ENCODE measurements at regions not wholly inside any gene's neighbourhood (a gene's known extent, or its start where the extent isn't known, plus 50 kb on each side); places are given as distances from the start of the nearest gene placed in this dataset.
A peak's percentile ranks its signal among the peaks of the same experiment; 100 is the strongest.

- peak; percentile 31 to 64 (median 48) for DNase-seq
Observed at GRCh38 chr5:175765858-175766257, 105.5 kb upstream of the CPLX2 start.

DNA sequence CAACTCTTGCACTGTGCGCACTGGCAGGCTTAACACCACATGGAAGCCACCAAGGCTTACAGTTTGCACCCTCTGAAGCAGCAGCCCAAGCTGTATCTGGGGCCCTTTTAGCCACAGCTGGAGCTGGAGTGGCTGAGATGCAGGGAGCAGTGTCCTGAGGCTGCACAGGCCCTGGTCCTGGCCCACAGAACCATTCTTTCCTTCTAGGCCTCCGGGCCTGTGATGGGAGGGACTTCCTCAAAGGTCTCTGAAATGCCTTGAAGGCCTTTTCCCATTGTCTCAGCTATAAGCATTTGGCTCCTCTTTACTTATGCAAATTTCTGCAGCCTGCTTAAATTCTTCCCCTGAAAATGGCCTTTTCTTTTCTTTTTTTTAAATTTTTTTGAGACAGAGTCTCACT, 104.4 kb upstream of the CPLX2 start:
- DNase-seq = no peak

DNA sequence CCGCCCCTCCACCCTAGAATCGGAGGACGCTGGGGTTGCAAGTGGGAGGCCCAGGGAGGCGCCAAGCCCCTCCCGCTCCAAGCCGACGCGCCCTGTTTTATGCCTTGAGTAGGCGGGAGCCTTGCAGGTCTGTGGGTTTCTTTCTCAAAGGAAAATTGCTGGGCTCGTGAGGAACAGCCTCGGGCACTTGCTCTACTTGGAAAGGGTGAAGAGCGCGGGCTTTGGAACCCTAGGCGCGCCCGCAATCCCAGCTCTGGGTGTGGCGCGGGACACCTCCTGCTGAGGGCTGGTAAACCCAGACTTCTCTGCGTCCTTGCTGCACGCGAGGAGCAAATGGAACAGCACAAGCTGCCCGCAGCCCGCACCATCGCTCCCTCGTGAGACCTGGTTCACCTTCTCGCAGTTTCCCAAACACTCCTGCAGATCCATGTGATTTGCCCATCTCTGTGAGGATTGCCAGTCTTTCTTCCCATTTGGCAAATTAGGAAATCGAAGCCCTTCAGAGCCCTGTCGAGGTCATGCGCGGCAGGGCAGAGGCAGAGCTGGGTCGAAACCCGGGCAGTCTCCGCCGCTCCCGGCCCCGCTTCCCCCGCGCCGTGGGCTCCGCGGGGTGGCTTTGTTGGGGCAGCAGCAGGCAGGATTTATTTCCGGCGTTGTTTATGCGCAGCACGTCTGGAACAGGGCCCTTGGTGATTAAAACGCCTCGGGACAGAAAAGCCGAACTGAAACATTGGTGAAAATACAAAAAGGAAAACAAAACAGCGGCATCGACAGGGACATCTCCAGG, 98.4 kb upstream of the CPLX2 start:
- DNase-seq = no peak

DNA sequence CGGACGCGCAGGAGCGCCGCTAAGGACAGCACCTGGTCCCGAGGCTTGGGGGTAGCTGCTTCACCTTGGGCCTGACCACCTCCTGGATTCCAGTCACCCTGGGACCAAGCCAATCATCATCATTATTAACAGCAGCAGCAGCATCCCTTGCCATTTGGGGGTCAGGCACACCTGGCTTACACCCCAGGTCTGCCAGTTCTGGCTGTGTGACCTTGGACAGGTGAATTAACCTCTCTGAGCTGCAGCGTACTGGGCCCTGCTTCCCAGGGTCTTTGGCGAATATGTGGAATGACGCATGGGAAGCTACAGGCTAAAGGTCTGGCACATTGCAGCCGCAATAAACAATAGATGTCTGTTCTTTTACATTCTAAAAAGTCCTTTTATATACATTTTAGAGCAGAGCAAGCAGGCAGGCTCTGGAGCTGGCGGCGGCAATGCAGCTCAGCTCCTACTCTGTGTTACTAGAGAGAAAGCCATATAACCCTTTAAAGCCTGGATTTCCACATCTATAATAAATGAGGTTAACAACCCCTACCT, 97.8 kb upstream of the CPLX2 start:
- DNase-seq = no peak

DNA sequence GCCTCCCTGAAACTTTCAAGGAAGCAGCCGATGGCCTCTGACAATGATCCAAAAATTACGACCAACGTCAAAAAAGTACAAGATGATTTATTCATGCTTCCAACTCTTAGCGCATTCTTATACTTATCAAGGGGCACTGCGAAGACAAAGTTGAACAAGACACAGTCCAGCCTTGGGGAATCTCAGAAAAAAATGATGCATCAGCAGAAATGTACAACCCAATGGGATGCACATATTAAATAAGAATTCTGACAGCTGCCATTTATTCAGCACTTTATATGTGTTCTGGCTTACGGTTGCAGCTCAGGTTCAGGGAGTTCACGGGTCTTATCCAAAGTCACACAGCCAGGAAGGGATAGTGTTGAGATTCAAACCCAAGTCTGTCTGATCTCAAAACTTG, 96.0 kb upstream of the CPLX2 start:
- DNase-seq = no peak

DNA sequence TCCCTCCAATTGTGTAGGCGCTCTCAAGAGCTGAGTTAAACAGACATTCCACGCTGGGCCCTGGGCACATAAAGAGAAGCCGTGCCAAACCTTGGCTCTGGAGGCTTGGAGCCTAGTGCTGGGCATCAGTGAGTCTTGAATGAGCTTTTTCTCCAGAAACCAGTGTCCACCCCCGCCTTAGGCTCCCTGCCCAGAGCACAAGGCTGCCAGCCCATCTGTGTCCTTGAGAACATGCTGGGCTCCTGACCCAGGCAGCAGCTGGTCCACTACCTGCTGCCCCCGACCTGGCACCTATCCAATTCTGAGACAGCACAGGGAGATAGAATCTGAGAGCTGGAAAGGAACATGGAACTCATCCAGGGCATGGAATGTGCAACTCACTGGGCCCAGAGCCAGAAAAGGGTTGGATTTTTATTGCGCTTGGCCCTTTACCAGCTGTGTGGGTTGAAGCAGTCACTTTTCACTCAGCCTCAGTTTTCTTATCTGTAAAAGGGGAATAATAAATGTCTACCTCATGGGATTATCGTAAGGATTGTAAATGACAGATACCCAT, 92.4 kb upstream of the CPLX2 start:
- no peak for DNase-seq

DNA sequence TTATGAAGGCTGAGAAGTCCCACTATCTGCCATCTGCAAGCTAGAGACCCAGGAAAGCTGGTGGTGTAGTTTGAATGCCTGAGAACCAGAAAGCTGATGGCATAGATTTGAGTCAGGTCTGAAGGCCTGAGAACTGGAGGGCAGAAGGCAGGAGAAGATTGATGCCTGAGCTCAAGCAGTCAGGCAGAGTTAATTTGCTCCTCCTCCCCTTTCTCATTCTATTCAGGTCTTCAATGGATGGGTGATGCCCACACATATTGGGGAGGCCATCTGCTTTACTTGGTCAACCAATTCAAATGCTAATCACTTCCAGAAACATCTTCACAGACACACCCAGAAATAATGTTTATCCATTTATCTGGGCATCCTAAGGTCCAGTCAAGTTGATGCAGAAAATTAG, 87.6 kb upstream of the CPLX2 start:
- DNase-seq = no peak

DNA sequence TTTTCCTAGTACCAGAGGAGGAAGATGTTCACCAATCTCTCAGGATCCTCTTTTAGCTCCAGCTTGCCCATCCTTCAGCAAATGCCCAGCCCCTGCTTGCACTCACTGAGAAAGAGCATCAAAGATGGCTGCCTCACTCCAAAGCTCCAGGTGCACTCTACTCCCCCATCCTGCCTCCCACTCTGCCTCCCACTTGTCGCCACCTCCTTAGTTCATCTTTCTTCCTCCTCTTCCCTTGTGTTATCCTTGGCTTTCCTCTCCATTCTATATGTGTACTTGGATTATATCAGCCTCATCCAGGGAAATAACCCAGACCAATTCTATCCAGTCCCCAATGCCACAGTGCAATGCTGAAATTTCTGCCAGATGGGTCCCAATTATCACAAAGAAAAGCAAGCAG, 87.1 kb upstream of the CPLX2 start:
- no peak for DNase-seq

- DNase-seq = no peak
Observed at GRCh38 chr5:175785681-175786080, 85.7 kb upstream of the CPLX2 start.

- no peak for DNase-seq
Observed at GRCh38 chr5:175788155-175788787, 83.1 kb upstream of the CPLX2 start.

DNA sequence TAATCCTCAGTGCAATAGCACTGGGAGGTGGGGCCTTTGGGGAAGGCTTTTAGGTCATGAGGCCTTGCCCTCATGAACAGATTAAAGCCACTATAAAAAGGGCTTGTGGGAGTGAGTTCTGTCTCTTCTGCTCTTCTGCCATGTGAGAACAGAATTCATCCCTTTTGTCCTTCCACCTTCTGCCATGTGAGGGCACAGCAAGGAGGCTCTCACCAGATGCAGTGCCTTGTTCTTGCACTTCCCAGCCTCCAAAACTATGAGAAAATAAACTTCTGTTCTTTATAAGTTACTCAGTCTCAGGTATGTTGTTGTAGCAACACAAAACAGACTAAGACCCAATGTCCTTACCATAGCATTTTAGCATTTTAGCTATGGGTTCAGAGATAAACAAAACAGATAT, 81.7 kb upstream of the CPLX2 start:
- no peak for DNase-seq

- no peak for DNase-seq
Observed at GRCh38 chr5:175790796-175791195, 80.6 kb upstream of the CPLX2 start.

- DNase-seq = no peak
Observed at GRCh38 chr5:175795959-175796358, 75.4 kb upstream of the CPLX2 start.

DNA sequence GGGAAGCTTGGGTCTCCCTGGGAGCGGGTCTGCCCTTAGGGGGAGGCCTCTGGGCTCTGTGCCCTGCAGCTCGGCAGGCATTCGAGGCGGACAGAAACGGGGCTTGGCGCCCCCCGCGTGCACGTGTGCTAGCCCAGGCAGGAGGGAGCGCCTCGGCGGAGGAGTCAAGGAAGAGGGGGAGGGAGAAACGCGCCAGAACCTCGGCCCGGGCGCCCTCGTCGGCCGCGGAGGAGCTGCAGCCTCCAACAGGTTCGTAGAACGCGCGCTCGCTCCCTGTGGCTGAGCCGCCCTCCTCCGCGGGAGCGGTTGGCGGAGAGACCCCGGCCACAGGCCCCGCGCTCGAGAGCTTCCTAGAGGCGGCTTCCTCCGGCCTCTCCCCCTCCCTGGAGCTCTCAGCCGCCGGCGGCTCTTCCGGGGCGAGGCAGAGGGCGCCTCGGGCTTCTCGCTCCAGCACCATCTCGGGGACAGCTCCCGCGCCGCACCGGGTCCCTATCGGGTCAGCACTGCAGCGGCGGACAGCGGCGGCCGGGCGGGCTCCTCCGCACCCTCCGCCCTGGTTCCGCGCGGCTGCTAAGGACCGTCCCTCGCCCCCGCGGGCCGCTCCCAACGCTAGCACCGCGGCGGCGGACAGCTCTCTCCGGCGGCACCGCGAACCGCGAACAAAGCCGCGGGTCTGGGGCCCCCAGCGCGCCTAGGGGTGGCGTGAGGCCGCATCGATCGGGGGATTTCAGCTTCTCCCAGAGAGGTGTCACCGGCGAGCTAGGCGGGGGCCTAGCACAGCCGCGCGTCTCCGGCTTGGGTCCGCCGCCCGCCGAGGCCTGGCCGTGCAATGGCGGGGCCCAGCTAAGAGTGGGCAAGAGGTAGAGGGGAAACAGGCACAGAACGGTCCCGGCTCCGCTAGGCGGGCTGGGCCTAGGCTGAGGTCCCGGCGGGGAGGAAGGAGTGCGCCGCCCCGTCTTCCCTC, 74.6 kb upstream of the CPLX2 start:
- peak; percentile 78 to 93 (median 84) for DNase-seq

- DNase-seq = peak in 1 of 4 experiments; percentile 20
Observed at GRCh38 chr5:175797521-175798038, 73.8 kb upstream of the CPLX2 start.

- no peak for DNase-seq
Observed at GRCh38 chr5:175798626-175799025, 72.8 kb upstream of the CPLX2 start.

DNA sequence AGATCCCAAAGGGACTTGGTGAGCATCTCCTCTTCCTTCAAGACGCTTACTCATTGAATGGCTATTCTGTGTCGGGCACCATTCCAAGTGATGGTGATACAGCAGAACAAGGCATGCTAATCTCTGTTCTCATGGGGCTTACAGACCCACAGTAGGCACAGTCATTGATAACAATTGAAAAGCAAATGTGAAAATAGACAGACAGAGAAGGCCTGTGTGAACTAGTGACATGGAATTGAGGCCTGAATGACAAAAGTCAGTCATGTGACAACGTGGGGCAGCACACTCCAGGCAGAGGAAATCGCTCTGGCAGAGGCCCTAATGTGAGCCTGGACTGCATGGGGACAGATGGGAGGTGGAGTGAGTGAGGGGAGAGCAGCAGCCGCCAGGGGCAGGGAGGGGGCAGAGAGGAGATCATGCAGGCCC, 70.7 kb upstream of the CPLX2 start:
- no peak for DNase-seq

- DNase-seq = no peak
Observed at GRCh38 chr5:175802361-175802760, 69.0 kb upstream of the CPLX2 start.

- no peak for DNase-seq
Observed at GRCh38 chr5:175803254-175803653, 68.1 kb upstream of the CPLX2 start.

- DNase-seq = no peak
Observed at GRCh38 chr5:175803736-175804454, 67.5 kb upstream of the CPLX2 start.

DNA sequence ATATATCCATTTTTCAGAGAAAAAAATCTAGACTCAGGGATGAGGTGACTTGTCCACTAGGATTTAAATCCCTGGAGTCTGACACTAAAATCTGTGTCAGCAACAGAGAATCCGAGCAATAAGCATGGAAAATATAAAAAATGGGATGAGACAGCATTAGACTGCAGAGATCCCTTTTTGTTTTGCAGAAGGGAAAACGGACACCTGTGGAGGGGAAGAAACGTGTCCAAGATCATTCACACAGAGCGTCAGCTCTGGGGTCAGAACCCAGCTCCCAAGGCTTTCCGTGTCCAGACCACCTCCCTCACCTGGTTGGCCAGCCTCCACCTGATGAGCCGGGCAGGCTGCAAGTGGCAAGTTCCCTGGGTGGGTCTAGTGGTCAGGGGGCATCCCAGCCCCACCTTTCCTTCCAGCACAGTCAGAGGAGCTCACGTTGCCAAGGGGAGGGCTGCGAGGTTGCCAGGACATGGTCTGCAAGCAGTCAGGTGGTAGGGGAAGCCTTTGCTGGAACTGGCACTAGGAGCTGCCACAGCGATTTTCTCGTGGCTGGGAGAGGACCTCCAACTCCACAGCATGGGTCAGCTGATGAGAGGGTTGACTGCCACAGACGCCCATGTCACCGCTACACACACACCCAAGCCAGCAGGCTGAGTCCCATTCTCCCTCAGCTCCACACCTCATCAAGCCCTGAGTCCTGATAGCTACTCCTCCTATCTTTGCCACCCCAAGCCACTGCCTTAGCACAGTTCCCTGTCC, 65.9 kb upstream of the CPLX2 start:
- DNase-seq = no peak
